H9 (cell line): ENCODE measurements at regions not wholly inside any gene's neighbourhood (a gene's known extent, or its start where the extent isn't known, plus 50 kb on each side); places are given as distances from the start of the nearest gene placed in this dataset.

Experiments used
- DNase-seq: peaks from one replicate; pipeline ENCODE4 v3.0.0-alpha.2; 2017
- H2AFZ ChIP-seq: one replicate; pipeline ENCODE4 v1.6.1; 2013; ENCODE audit warnings: mild to moderate bottlenecking, low read length, control low read depth, moderate library complexity
- H2AK5ac ChIP-seq: 2 replicates; pipeline ENCODE4 v1.6.1; 2013; ENCODE audit warnings: low read length, control low read depth, mixed read lengths; ENCODE audit not compliant: insufficient read length
- H2BK120ac ChIP-seq: one replicate; pipeline ENCODE4 v1.6.1; 2013; ENCODE audit warnings: low read depth, mild to moderate bottlenecking, low read length, control low read depth, inconsistent platforms; ENCODE audit not compliant: poor library complexity, severe bottlenecking
- H2BK12ac ChIP-seq: 2 replicates; pipeline ENCODE4 v1.6.1; 2013; ENCODE audit warnings: low read length, control low read depth, mixed read lengths, low read depth; ENCODE audit not compliant: insufficient read length
- H2BK15ac ChIP-seq: 2 replicates; pipeline ENCODE4 v1.6.1; 2013; ENCODE audit warnings: low read depth, low read length, control low read depth
- H2BK20ac ChIP-seq: one replicate; pipeline ENCODE4 v1.6.1; 2013; ENCODE audit warnings: low read depth, mild to moderate bottlenecking, low read length, control low read depth, inconsistent platforms; ENCODE audit not compliant: poor library complexity, severe bottlenecking
- H2BK5ac ChIP-seq: 2 replicates; pipeline ENCODE4 v1.6.1; 2013; ENCODE audit warnings: low read length, control low read depth, mixed read lengths; ENCODE audit not compliant: insufficient read length
- H3K14ac ChIP-seq: 2 replicates; pipeline ENCODE4 v1.6.1; 2013; ENCODE audit warnings: low read length, control low read depth; ENCODE audit not compliant: insufficient read depth
- H3K18ac ChIP-seq: 2 replicates; pipeline ENCODE4 v1.6.1; 2013; ENCODE audit warnings: low read depth, mild to moderate bottlenecking, mixed read lengths, low read length, control low read depth; ENCODE audit not compliant: insufficient read length
- H3K23ac ChIP-seq: 2 replicates; pipeline ENCODE4 v1.6.1; 2013; ENCODE audit warnings: low read length, control low read depth, mixed read lengths, low read depth; ENCODE audit not compliant: insufficient read length
- H3K23me2 ChIP-seq: 2 replicates; pipeline ENCODE4 v1.6.1; 2013; ENCODE audit warnings: low read depth, mild to moderate bottlenecking, mixed read lengths, low read length, control low read depth; ENCODE audit not compliant: insufficient read length, poor library complexity, severe bottlenecking
- H3K27ac ChIP-seq: 2 replicates; pipeline ENCODE4 v1.5.1; 2013; ENCODE audit warnings: low read length, control low read depth, mixed read lengths, low read depth; ENCODE audit not compliant: insufficient read length
- H3K27me3 ChIP-seq: 2 replicates; pipeline ENCODE4 v1.6.1; 2013; ENCODE audit warnings: low read length, control low read depth, inconsistent platforms; ENCODE audit not compliant: insufficient read depth
- H3K4ac ChIP-seq: 2 replicates; pipeline ENCODE4 v1.6.1; 2013; ENCODE audit warnings: low read depth, mild to moderate bottlenecking, control low read depth, inconsistent platforms, low read length, moderate library complexity
- H3K4me1 ChIP-seq: 2 replicates; pipeline ENCODE4 v1.6.1; 2013; ENCODE audit warnings: low read length, control low read depth, inconsistent platforms; ENCODE audit not compliant: insufficient read depth
- H3K4me2 ChIP-seq: 2 replicates; pipeline ENCODE4 v1.6.1; 2013; ENCODE audit warnings: low read length, control low read depth, mixed read lengths; ENCODE audit not compliant: insufficient read length, insufficient read depth
- H3K56ac ChIP-seq: 2 replicates; pipeline ENCODE4 v1.6.1; 2013; ENCODE audit warnings: low read depth, mild to moderate bottlenecking, mixed read lengths, low read length, control low read depth; ENCODE audit not compliant: insufficient read length
- H3K79me1 ChIP-seq: 2 replicates; pipeline ENCODE4 v1.6.1; 2013; ENCODE audit warnings: low read depth, mild to moderate bottlenecking, moderate library complexity, low read length, control low read depth, inconsistent platforms; ENCODE audit not compliant: insufficient read depth, poor library complexity, severe bottlenecking
- H3K79me2 ChIP-seq: 2 replicates; pipeline ENCODE4 v1.6.1; 2013; ENCODE audit warnings: low read length, control low read depth, inconsistent platforms; ENCODE audit not compliant: insufficient read depth
- H3K9ac ChIP-seq: 2 replicates; pipeline ENCODE4 v1.6.1; 2013; ENCODE audit warnings: low read length, control low read depth, mixed read lengths; ENCODE audit not compliant: insufficient read length; ENCODE audit errors: extremely low read depth
- H3K9me3 ChIP-seq: one replicate; pipeline ENCODE4 v1.6.1; 2013; ENCODE audit warnings: low read depth, low read length, inconsistent platforms; ENCODE audit not compliant: control insufficient read depth
- H3T11ph ChIP-seq: one replicate; pipeline ENCODE4 v1.6.1; 2013; ENCODE audit warnings: mild to moderate bottlenecking, low read length, control low read depth, inconsistent platforms
- H4K20me1 ChIP-seq: one replicate; pipeline ENCODE4 v1.6.1; 2013; ENCODE audit not compliant: control insufficient read depth, insufficient read length, insufficient read depth
- H4K5ac ChIP-seq: 2 replicates; pipeline ENCODE4 v1.6.1; 2013; ENCODE audit warnings: low read depth, mild to moderate bottlenecking, mixed read lengths, low read length, control low read depth; ENCODE audit not compliant: insufficient read length
- H4K8ac ChIP-seq: replicated peaks from 2 replicates; pipeline ENCODE4 v1.6.1; 2013; ENCODE audit warnings: low read length, control low read depth, mixed read lengths, low read depth; ENCODE audit not compliant: insufficient read length
- H4K91ac ChIP-seq: 2 replicates; pipeline ENCODE4 v1.6.1; 2013; ENCODE audit warnings: low read depth, mild to moderate bottlenecking, moderate library complexity, mixed read lengths, low read length, control low read depth; ENCODE audit not compliant: insufficient read length
- H3K27ac Mint-ChIP-seq, 3 experiments: 2 replicates in 2 of 3; 3 replicates in 1 of 3; pipeline ENCODE4 v1.8.0; 2020 to 2021; ENCODE audit warnings: mixed read lengths in 3 of 3, mild to moderate bottlenecking in 1 of 3, moderate library complexity in 1 of 3
- H3K27me3 Mint-ChIP-seq: 2 replicates; pipeline ENCODE4 v1.8.0; 2021; ENCODE audit warnings: low read depth, mild to moderate bottlenecking, moderate library complexity, mixed read lengths
- H3K36me3 Mint-ChIP-seq, 3 experiments: 2 replicates in 2 of 3; 3 replicates in 1 of 3; pipeline ENCODE4 v1.8.0; 2020 to 2021; ENCODE audit warnings: low read depth in 3 of 3, mixed read lengths in 3 of 3; ENCODE audit not compliant: insufficient read depth in 1 of 3
- H3K4me1 Mint-ChIP-seq, 2 experiments: 2 replicates each; pipeline ENCODE4 v1.8.0; 2020; ENCODE audit warnings: mixed read lengths in 2 of 2
- H3K4me3 Mint-ChIP-seq, 2 experiments: 2 replicates in 1 of 2; 3 replicates in 1 of 2; pipeline ENCODE4 v1.8.0; 2020 to 2021; ENCODE audit warnings: mild to moderate bottlenecking in 2 of 2, mixed read lengths in 2 of 2, moderate library complexity in 1 of 2
- H3K9me3 Mint-ChIP-seq, 2 experiments: 2 replicates in 1 of 2; 3 replicates in 1 of 2; pipeline ENCODE4 v1.8.0; 2020; ENCODE audit warnings: mild to moderate bottlenecking in 2 of 2, mixed read lengths in 2 of 2, moderate library complexity in 1 of 2
- CTCF ChIP-seq: fragments of 200-600 bp; sonication (generic); conservative IDR thresholded peaks from 3 replicates; pipeline ENCODE4 v1.8.0; 2021; ENCODE audit warnings: antibody characterized with exemption, mild to moderate bottlenecking
- WGBS: extraction: QIAGEN DNeasy Blood & Tissue Kit; methylation state at CpG from one replicate; pipeline ENCODE4 v1.1.7; 2013; ENCODE audit warnings: missing lambda C conversion rate, low lambda C conversion rate, mixed read lengths; ENCODE audit not compliant: insufficient read length; ENCODE audit errors: extremely low coverage; 5-methylcytosine and 5-hydroxymethylcytosine counted together

GRCh38 chr3:66585520-66586095, 84.8 kb upstream of the LRIG1 start:
- Histone ChIP-seq H3K23ac (no peak overlapping the region), H3K23me2 (no peaks in the 10 kb centered on the region), H3K4me1 (0 out of 2 replicates have a peak, but pooled peaks cover 1% of the 10 kb centered on the region), H3K9ac (no peak overlapping the region), H3K27me3 (no peaks in the 10 kb centered on the region), H3K79me2 (no peaks in the 10 kb centered on the region), H3K18ac (no peak overlapping the region), H3K56ac (no peak overlapping the region), H3K4me2 (no peak overlapping the region), H3K27ac (no peak overlapping the region), H2BK5ac (no peak overlapping the region), H2AFZ (no peak overlapping the region), H4K8ac (no peak overlapping the region), H4K91ac (no peak overlapping the region), H3K4ac (no peak overlapping the region), H3K79me1 (no peaks in the 10 kb centered on the region), H2BK15ac (no peak overlapping the region), H2BK120ac (no peak overlapping the region), H2AK5ac (no peak overlapping the region), H3K9me3 (no peaks in the 10 kb centered on the region), H4K5ac (no peak overlapping the region), H3T11ph (no peak overlapping the region), H2BK20ac (no peak overlapping the region), H3K14ac (no peak overlapping the region), H2BK12ac (no peak overlapping the region), H4K20me1 (no peaks in the 10 kb centered on the region)
- TF ChIP-seq CTCF = no peak
- no peak for DNase-seq
- Mint-ChIP-seq H3K27ac (0 out of 7 replicates have a peak overlapping the region, but pooled peaks of 1 of the 3 experiments have one; percentile 16), H3K9me3 (no peaks in the 10 kb centered on the region), H3K4me3 (no peak overlapping the region), H3K4me1 (peaks cover 2 to 6% of the 10 kb centered on the region in 2 experiments; a peak in 3 of 4 replicates), H3K36me3 (no peaks in the 10 kb centered on the region; a peak in 1 of 7 replicates), H3K27me3 (peaks cover 6% of the 10 kb centered on the region)
- no CpG with 5 or more reads among the region's 1 CpG for WGBS
